ENCODE measurements at regions not wholly inside any gene's neighbourhood (a gene's known extent, or its start where the extent isn't known, plus 50 kb on each side); places are given as distances from the start of the nearest gene placed in this dataset.
"Not testable (repeated sequence)": the region's sequence is repeated elsewhere in the genome, so short reads cannot be mapped to it uniquely, and the experiment has no call there.

DNA sequence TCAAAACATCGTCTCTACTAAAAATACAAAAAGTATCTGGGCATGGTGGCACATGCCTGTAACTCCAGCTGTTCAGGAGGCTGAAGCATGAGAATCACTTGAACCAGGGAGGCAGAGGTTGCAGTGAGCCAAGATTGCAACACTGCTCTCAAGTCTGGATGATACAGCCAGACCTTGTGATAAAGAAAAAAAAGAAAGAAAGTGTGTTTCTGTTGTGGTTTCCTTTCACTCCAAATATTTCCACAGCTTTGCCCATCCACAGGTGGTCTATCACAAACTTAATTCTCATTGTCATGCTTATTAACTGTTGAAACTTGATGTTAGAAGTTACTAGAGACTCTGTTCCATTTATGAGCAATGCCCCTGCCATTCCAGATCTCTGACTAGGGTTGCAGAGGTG lies 316.0 kb upstream of the SEMA3C start:
- Mint-ChIP-seq H3K4me1 (ENCODE audit: low read depth in 2 of 2) (no peaks in the 10 kb centered on the region), H3K36me3 (ENCODE audit: insufficient read depth) (no peaks in the 10 kb centered on the region), H3K27ac (no peak overlapping the region), H3K27me3 (no peaks in the 10 kb centered on the region), H3K4me3 (no peak overlapping the region), H3K9me3 (peaks cover 9 to 14% of the 10 kb centered on the region in 2 donors)
- ATAC-seq (replicated peaks) (no peak), DNase-seq (no peak)

DNA sequence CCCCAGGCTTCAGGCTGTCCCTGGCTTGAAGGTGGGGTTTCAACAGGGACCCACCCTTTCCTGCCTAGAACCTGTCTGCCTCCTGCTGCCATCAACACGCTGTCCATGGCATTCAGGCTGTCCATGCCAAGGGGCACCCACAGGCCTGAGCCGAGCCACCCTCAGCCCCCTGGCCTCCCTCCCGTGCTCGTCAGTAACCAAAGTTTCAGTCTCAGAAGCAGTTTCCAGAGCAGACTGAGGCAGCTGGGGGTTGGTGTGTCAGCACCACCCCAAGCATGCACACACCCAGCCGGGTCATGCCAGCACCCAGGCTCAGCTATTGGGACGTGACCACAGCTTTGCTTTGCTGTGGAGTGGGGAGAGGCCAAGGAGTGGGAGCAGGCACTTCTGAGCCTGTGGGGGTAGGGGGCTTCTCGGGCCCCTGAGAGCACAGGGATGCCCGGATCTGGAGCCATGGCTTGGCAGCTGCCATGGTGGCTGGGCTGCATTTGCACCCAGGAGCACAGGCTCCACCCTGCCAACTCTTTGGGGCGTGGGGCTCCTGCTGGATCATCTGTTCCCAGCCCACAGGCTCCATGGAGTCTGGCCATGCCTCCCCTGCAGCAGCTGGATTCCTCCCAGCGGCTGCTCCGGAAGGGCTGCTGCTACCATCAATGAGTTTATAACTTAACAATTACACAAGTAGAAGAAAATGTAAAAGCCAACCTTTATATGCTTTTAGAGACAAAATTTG lies 314.5 kb upstream of the SEMA3C start:
- H3K4me1 Mint-ChIP-seq (ENCODE audit: low read depth in 2 of 2): no peaks in the 10 kb centered on the region
- no peaks in the 10 kb centered on the region for H3K36me3 Mint-ChIP-seq (ENCODE audit: insufficient read depth)
- H3K9me3 Mint-ChIP-seq: peaks cover 8 to 19% of the 10 kb centered on the region in 2 donors
- no peak for DNase-seq
- no peaks in the 10 kb centered on the region for H3K27me3 Mint-ChIP-seq
- no peak overlapping the region for H3K27ac Mint-ChIP-seq
- ATAC-seq (replicated peaks): no peak
- no peak overlapping the region for H3K4me3 Mint-ChIP-seq

DNA sequence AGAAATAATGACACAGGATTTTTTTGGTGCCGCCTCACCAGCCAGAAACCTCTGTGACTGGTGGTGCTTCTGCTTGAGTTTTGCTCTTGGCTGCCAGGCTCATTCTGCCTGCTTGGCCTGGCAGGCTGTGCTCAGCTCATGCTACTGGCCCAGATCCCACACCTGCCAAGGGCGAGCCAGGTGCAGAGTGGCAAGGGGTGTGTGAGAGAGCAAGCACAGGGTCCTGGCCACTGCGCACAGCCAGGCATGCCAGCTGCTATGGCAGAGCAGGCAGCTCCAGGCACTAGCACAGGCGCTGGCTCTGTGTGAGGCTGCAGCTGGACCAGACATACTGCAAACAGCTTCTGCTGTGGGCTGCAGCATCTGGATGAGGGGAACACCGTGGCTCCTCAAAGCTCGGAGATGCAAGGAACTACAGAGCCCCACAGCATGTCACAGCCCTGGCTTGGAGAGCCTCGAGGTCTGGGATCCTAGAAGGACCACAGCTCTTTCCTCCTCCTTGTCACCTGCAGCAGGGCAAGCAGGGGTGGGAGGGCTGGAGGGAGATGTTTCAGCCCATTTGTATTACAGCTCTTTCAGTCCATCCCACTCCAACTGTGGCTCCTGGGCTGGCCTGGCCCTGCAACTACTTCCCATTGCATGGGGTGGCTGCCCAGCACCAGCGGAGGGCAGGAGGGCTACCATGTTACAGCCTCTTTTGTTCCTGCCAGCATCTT lies 313.4 kb upstream of the SEMA3C start:
- no peaks in the 10 kb centered on the region for H3K4me1 Mint-ChIP-seq (ENCODE audit: low read depth in 2 of 2)
- no peak overlapping the region for H3K27ac Mint-ChIP-seq
- no peaks in the 10 kb centered on the region for H3K27me3 Mint-ChIP-seq
- DNase-seq: no peak
- H3K9me3 Mint-ChIP-seq: peaks cover 6 to 19% of the 10 kb centered on the region in 2 donors
- no peak for ATAC-seq (replicated peaks)
- no peaks in the 10 kb centered on the region for H3K36me3 Mint-ChIP-seq (ENCODE audit: insufficient read depth)
- H3K4me3 Mint-ChIP-seq: no peak overlapping the region

DNA sequence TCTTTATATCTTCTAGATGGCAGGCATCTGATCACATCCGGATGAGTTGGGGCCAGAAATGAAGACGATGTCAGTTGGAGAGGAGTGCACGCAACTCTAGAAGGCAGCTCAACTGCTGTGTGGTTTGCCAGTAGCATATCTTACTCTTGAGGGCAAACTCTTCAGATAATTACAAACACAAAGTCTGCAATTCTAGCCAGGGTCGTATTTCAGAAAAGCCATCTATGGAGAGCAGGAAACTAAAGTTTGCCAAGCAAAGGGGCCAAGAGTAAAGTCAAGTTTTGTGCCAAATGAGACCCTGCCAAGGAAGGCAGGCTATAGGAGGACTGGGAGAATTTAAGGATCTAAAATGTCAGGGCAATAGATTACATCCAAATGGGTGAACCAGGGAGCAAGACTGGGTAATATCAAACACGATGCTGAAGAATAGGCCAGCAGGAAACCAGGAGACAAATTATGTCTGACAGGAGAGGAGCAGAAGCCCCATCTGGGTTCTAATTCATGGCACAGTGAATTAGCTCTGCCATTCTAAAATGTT lies 312.5 kb upstream of the SEMA3C start:
- H3K27ac Mint-ChIP-seq: no peak overlapping the region
- no peaks in the 10 kb centered on the region for H3K27me3 Mint-ChIP-seq
- H3K4me3 Mint-ChIP-seq: no peak overlapping the region
- no peaks in the 10 kb centered on the region for H3K36me3 Mint-ChIP-seq (ENCODE audit: insufficient read depth)
- no peak for DNase-seq
- H3K9me3 Mint-ChIP-seq: peaks cover 6 to 19% of the 10 kb centered on the region in 2 donors
- no peaks in the 10 kb centered on the region for H3K4me1 Mint-ChIP-seq (ENCODE audit: low read depth in 2 of 2)
- ATAC-seq (replicated peaks): no peak

DNA sequence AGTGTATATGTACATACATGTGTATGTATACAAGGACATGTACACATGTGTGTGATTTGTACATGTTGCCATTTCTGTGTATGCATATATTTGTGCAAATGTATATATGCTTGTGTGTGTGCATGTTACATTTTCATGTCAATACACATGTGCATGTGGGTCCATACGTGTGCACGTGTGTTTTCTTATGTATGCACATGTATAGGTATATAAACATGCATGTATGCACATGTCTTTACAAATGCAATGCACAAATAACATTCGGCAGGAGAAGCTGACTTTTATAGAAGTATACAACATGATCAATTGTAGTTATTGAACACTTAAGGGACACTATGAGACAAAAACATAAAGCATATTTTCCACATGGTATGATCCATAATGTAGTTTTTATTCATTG lies 307.4 kb upstream of the SEMA3C start:
- peaks cover 13 to 19% of the 10 kb centered on the region in 2 donors for H3K9me3 Mint-ChIP-seq
- no peaks in the 10 kb centered on the region for H3K4me1 Mint-ChIP-seq (ENCODE audit: low read depth in 2 of 2)
- DNase-seq (no peak), ATAC-seq (replicated peaks) (no peak)
- H3K27me3 Mint-ChIP-seq: no peaks in the 10 kb centered on the region
- H3K36me3 Mint-ChIP-seq (ENCODE audit: insufficient read depth): no peaks in the 10 kb centered on the region
- H3K4me3 Mint-ChIP-seq: no peak overlapping the region
- no peak overlapping the region for H3K27ac Mint-ChIP-seq

DNA sequence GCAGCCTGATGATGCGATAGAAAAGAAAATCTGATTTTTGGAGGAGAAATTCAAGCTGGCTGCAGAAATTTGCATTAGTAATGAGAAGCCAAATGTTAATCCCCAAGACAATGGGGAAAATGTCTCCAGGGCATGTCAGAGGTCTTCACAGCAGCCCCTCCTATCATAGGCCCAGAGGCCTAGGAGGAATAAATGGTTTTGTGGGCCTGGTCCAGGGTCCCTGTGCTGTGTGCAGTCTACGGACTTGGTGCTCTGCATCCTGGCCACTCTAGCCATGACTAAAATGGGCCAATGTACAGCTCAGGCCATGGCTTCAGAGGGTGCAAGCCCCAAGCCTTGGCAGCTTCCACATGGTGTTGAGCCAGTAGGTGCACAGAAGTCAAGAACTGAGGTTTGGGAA lies 303.8 kb upstream of the SEMA3C start:
- DNase-seq; H3K9me3 Mint-ChIP-seq; ATAC-seq (replicated peaks); H3K27ac Mint-ChIP-seq; H3K36me3 Mint-ChIP-seq (ENCODE audit: insufficient read depth); H3K4me3 Mint-ChIP-seq; H3K4me1 Mint-ChIP-seq (ENCODE audit: low read depth in 2 of 2); H3K27me3 Mint-ChIP-seq: not testable (repeated sequence)

DNA sequence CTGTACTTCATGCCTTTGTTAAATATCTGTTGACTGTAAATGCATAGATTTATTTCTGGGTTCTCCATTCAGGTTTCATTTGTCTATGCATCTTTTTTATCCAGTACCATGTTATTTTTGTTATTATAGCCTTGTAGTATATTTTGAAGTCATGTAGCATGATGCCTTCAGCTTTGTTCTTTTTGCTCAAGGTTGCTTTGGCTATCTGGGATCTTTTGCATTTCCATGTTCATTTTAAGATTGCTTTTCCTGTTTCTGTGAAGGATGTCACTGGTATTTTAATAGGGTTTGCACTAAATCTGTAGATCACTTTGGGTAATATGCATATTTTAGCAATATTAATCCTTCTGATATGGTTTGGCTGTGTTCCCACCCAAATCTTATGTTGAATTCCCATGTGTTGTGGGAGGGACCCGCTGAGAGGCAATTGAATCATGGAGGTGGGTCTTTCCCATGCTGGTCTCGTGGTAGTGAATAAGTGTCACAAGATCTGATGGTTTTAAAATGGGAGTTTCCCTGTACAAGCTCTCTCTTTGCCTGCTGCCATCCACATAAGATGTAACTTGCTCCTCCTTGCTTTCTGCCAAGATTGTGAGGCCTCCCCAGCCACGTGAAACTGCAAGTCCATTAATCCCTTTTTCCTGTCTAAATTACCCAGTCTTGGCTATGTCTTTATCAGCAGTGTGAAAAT lies 302.8 kb upstream of the SEMA3C start:
- no peaks in the 10 kb centered on the region for H3K27me3 Mint-ChIP-seq
- no peaks in the 10 kb centered on the region for H3K4me1 Mint-ChIP-seq (ENCODE audit: low read depth in 2 of 2)
- H3K4me3 Mint-ChIP-seq: no peak overlapping the region
- DNase-seq: no peak
- ATAC-seq (replicated peaks): no peak
- H3K27ac Mint-ChIP-seq: no peak overlapping the region
- peaks cover 0 to 8% of the 10 kb centered on the region in 2 donors for H3K9me3 Mint-ChIP-seq
- H3K36me3 Mint-ChIP-seq (ENCODE audit: insufficient read depth): no peaks in the 10 kb centered on the region

DNA sequence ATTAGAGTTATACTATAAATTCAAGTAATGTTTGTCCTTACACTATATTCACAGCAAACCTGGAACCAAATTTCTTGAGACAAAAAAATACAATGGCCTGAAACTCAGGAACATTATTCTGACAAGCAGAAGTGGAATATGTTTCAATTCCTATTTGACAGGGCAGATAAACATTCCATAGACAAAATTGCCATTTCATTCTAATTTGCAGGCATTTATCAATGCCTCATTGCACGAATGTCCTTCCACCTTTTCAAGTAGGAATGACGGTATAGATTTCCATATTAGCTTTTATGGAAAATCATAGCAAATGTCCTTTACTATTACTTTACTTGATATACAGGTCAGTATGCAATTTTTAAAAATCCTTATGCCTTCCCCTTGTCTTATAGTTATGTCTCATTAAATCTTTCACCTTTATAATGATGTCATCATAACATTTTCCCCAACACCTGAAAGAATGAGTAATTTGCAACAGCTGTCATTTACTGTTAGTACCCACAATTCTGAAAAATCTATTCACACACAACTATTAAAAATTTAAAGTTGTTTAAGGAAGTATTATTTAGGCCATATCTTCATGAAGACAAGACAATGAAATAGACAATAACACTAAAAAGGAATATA lies 299.7 kb upstream of the SEMA3C start:
- H3K9me3 Mint-ChIP-seq: peaks cover 0 to 10% of the 10 kb centered on the region in 2 donors
- H3K4me1 Mint-ChIP-seq (ENCODE audit: low read depth in 2 of 2): no peaks in the 10 kb centered on the region
- H3K36me3 Mint-ChIP-seq (ENCODE audit: insufficient read depth): no peaks in the 10 kb centered on the region
- no peaks in the 10 kb centered on the region for H3K27me3 Mint-ChIP-seq
- no peak overlapping the region for H3K4me3 Mint-ChIP-seq
- no peak overlapping the region for H3K27ac Mint-ChIP-seq
- ATAC-seq (replicated peaks): no peak
- no peak for DNase-seq

DNA sequence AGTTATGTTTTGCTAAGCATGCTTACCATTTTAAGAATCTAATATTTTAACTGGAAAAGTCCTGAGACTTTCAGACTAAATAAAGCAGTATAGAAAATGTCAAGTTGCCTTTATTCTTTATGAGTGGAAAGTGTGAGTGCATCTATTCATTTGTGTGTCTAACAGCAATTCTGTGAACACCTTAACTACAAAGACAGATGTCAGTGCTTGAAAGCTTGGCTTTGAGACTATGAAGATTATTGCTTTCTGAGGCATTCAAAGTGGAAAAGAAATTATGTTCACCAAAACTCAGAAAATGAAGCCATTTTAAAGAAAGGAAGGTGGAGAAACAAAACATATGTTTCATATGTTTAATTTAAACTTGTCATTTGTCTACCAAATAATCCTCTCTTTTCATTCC lies 294.5 kb upstream of the SEMA3C start:
- Mint-ChIP-seq H3K36me3 (ENCODE audit: insufficient read depth) (no peaks in the 10 kb centered on the region), H3K4me1 (ENCODE audit: low read depth in 2 of 2) (no peaks in the 10 kb centered on the region), H3K27me3 (no peaks in the 10 kb centered on the region), H3K9me3 (peaks cover 0 to 6% of the 10 kb centered on the region in 2 donors), H3K27ac (no peak overlapping the region), H3K4me3 (no peak overlapping the region)
- DNase-seq (no peak), ATAC-seq (replicated peaks) (no peak)

DNA sequence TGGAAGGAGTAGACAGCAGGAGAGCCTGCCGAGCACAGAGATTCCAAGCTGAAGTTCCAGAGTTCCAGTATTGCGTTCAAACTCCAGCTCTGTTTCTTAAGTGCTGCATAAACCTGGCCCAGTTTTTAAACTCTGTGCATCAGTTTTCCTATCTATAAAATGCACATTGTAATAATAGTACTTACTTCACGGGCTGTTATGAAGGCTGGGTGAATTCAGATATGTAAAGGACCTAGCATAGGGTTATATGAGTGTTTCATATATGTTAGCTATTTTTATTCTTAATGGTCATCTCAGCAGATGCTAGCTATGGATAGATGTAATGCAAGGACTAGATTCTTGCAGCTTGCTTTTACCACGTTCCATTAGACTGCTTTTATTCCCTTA lies 293.1 kb upstream of the SEMA3C start:
- H3K4me1 Mint-ChIP-seq (ENCODE audit: low read depth in 2 of 2): no peaks in the 10 kb centered on the region
- ATAC-seq (replicated peaks) (no peak), DNase-seq (no peak)
- peaks cover 5 to 9% of the 10 kb centered on the region in 2 donors for H3K9me3 Mint-ChIP-seq
- H3K4me3 Mint-ChIP-seq: no peak overlapping the region
- H3K27ac Mint-ChIP-seq: no peak overlapping the region
- no peaks in the 10 kb centered on the region for H3K27me3 Mint-ChIP-seq
- no peaks in the 10 kb centered on the region for H3K36me3 Mint-ChIP-seq (ENCODE audit: insufficient read depth)

DNA sequence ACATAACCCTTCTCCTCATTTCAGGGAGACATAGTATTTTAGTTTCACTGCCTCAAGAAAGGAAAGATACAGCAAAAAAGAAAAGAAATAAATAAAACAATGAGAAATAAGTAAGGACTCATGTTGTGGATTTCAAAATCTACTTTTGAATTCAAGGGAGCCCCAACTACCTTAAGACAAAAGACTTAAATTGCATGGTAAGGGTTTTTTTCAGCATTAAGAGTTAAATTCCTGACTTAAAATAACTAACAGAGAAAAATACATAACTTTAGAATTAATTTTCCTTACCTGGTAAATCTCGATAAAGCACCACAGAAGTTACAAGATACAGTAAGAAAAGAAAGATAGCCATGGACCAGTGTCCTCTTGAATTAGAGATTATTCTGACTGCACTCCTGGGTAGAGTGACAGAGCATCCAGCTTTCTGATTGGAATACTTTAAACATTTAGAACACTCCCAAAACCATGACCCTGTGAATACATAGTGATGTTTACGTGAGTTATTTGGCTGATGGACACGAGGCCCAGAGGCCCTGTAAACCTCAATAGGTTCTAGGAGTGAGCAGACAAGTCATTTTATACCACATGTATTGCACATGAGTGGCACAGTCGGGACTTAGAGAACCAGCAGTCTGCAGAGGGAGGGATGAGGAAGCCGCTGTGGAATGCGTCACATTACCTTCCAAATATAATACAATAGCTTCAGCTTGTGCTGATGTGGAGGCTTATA lies 292.5 kb upstream of the SEMA3C start:
- Mint-ChIP-seq H3K36me3 (ENCODE audit: insufficient read depth) (no peaks in the 10 kb centered on the region), H3K4me3 (no peak overlapping the region), H3K27me3 (no peaks in the 10 kb centered on the region), H3K9me3 (peaks cover 9 to 11% of the 10 kb centered on the region in 2 donors), H3K4me1 (ENCODE audit: low read depth in 2 of 2) (no peaks in the 10 kb centered on the region), H3K27ac (no peak overlapping the region)
- DNase-seq: no peak
- no peak for ATAC-seq (replicated peaks)

DNA sequence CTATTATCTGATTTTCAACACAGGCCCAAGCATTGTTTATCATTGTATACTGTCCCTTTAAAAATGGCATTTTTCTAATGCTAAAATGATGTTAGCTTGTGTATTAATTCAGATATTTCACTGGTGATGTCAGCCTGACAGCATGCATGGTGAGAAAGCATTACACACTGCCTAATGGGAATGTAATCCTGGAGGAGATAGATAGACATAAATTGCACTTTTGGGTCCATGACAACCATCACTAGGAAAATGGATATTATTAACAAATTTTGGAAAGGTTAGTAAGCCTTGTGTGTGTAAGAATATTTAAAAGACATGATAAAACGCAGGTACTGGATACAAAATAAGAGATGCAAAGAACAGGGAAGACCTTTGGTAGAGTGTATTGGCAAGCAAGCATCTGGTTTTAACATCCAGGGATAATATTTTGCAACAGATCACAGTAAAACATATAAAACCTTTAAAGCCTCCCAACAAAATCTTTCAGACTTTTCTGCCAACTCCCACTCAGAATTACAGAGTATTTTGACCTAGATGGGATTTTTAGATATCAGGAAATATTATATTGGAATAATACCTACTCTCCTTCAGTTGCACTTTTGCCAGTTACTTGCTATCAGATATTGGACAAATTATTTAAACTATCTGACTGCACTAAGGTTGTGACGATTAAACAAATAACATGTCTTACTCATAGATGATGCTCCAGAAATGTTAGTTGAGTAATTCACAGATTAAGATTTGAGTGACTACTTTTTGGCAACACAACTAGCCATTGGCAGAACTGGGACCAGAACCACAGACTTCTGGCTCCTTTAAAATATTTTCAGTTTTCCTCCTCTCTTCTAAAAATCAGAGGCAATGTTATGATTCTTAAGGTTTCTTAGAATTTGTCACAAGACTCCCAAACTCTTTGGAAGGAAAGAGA lies 291.6 kb upstream of the SEMA3C start:
- Mint-ChIP-seq H3K4me1 (ENCODE audit: low read depth in 2 of 2) (no peaks in the 10 kb centered on the region), H3K4me3 (no peak overlapping the region), H3K9me3 (peaks cover 9 to 13% of the 10 kb centered on the region in 2 donors), H3K27ac (no peak overlapping the region), H3K27me3 (no peaks in the 10 kb centered on the region), H3K36me3 (ENCODE audit: insufficient read depth) (no peaks in the 10 kb centered on the region)
- DNase-seq: no peak
- no peak for ATAC-seq (replicated peaks)

Data from effector memory CD8-positive, alpha-beta T cell (primary cell).